ENCODE measurements at regions not wholly inside any gene's neighbourhood (a gene's known extent, or its start where the extent isn't known, plus 50 kb on each side); places are given as distances from the start of the nearest gene placed in this dataset.

DNA sequence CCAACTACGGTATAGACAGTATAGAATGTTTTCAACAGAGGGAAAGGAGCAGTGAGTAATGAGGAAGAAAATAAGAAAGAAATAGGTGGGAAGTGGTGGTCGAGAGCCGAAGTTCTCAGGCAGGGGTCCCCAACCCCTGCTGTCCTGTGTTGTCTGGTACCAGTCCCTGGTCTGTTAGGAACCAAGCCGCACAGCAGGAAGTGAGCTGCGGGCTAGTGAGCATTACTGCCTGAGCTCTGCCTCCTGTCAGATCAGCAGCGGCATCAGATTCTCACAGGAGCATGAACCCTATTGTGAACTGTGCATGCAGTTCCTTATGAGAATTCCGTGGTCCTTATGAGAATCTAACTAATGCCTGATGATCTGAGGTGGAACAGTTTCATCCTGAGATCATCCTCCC is 107.3 kb upstream of the PTPRR start:
- 67 to 69% (median 68%) methylated on average over 7 of the region's 7 CpGs for WGBS, 3 donors
- no peak overlapping the region for H3K4me3 ChIP-seq
- no peaks in the 10 kb centered on the region for H3K4me1 ChIP-seq
- ATAC-seq: no peak
- TF ChIP-seq CTCF (IDR thresholded peaks at IDR 0.05): no peak
- H3K36me3 ChIP-seq (ENCODE audit: insufficient read depth in 1 of 2, low read depth in 1 of 2): no peaks in the 10 kb centered on the region
- intact Hi-C loops (cut with DNase I): no loop called here
- DNase-seq: no peak
- H3K9me3 ChIP-seq: no peaks in the 10 kb centered on the region
- no peak overlapping the region for H3K27ac ChIP-seq
- H3K27me3 ChIP-seq (ENCODE audit: insufficient read depth in 3 of 3, low read length in 2 of 3): no peaks in the 10 kb centered on the region

GRCh38 chr12:71024827-71025226 is 104.3 kb upstream of the PTPRR start:
- H3K4me1 ChIP-seq: no peaks in the 10 kb centered on the region
- 35 to 49% (median 48%) methylated on average over 2 of the region's 2 CpGs for WGBS, 3 donors
- intact Hi-C loops (cut with DNase I): no loop called here
- H3K4me3 ChIP-seq: no peak overlapping the region
- H3K27ac ChIP-seq: no peak overlapping the region
- no peaks in the 10 kb centered on the region for H3K27me3 ChIP-seq (ENCODE audit: insufficient read depth in 3 of 3, low read length in 2 of 3)
- H3K9me3 ChIP-seq: no peaks in the 10 kb centered on the region
- H3K36me3 ChIP-seq (ENCODE audit: insufficient read depth in 1 of 2, low read depth in 1 of 2): no peaks in the 10 kb centered on the region
- TF ChIP-seq CTCF (IDR thresholded peaks at IDR 0.05): no peak
- ATAC-seq (no peak), DNase-seq (no peak)

GRCh38 chr12:71024281-71024680 is 103.7 kb upstream of the PTPRR start:
- no peak for DNase-seq
- no peak for ATAC-seq
- Histone ChIP-seq H3K4me3 (no peak overlapping the region), H3K27ac (no peak overlapping the region), H3K4me1 (no peaks in the 10 kb centered on the region), H3K9me3 (no peaks in the 10 kb centered on the region), H3K36me3 (ENCODE audit: insufficient read depth in 1 of 2, low read depth in 1 of 2) (no peaks in the 10 kb centered on the region), H3K27me3 (ENCODE audit: insufficient read depth in 3 of 3, low read length in 2 of 3) (no peaks in the 10 kb centered on the region)
- WGBS, 3 donors: 77 to 88% (median 88%) methylated on average over 5 of the region's 5 CpGs
- no peak for TF ChIP-seq CTCF (IDR thresholded peaks at IDR 0.05)
- intact Hi-C loops (cut with DNase I): no loop called here

GRCh38 chr12:71021491-71021890 is 101.0 kb upstream of the PTPRR start:
- Histone ChIP-seq H3K4me3 (no peak overlapping the region), H3K9me3 (no peaks in the 10 kb centered on the region), H3K4me1 (no peaks in the 10 kb centered on the region), H3K36me3 (ENCODE audit: insufficient read depth in 1 of 2, low read depth in 1 of 2) (no peaks in the 10 kb centered on the region), H3K27me3 (ENCODE audit: insufficient read depth in 3 of 3, low read length in 2 of 3) (no peaks in the 10 kb centered on the region), H3K27ac (no peak overlapping the region)
- 40 to 56% (median 55%) methylated on average over 3 of the region's 3 CpGs for WGBS, 3 donors
- no peak for TF ChIP-seq CTCF (IDR thresholded peaks at IDR 0.05)
- intact Hi-C loops (cut with DNase I): no loop called here
- ATAC-seq (no peak), DNase-seq (no peak)

DNA sequence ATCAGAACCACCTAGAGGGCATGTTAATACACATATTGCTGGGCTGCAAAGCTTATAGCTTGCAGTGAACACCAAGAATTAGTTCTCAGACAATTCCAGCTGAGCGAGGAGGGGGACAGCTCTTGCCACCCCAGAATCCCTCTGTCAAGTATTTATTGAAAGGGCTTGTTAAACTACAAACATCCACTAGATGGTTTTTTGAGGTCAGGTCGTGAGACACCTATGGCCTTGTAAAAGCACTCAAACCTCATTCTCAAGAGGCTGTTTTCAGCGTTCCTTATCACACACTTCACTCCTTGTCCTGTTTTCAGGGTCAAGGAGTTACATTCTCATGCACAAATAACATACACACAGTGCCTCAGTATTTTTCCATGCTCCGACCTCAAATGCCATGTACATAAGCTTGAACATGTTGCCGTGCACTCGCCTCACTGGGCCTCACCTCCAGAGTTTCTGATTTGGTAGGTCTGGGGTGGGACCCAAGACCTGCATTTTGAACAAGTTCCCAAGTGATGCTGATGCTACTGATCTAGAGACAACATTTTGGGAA is 98.8 kb upstream of the PTPRR start:
- intact Hi-C loops (cut with DNase I): no loop called here
- no peaks in the 10 kb centered on the region for H3K4me1 ChIP-seq
- no peaks in the 10 kb centered on the region for H3K36me3 ChIP-seq (ENCODE audit: insufficient read depth in 1 of 2, low read depth in 1 of 2)
- no peaks in the 10 kb centered on the region for H3K27me3 ChIP-seq (ENCODE audit: insufficient read depth in 3 of 3, low read length in 2 of 3)
- H3K4me3 ChIP-seq: no peak overlapping the region
- no peak overlapping the region for H3K27ac ChIP-seq
- H3K9me3 ChIP-seq: no peaks in the 10 kb centered on the region
- no peak for TF ChIP-seq CTCF (IDR thresholded peaks at IDR 0.05)
- DNase-seq (no peak), ATAC-seq (no peak)
- WGBS, 3 donors: 84 to 88% (median 85%) methylated on average over 6 of the region's 6 CpGs

All from psoas muscle (tissue), 7 donors.